Spleen (tissue), 7 donors: ENCODE measurements at regions not wholly inside any gene's neighbourhood (a gene's known extent, or its start where the extent isn't known, plus 50 kb on each side); places are given as distances from the start of the nearest gene placed in this dataset.

ENCODE experiments used
- POLR2A ChIP-seq, 3 donors: fragments of 450-650 bp; IDR thresholded peaks; one replicate each; pipeline ENCODE4 v1.5.1; 2017; ENCODE audit warnings: antibody characterized with exemption in 3 of 3, mild to moderate bottlenecking in 1 of 3
- POLR2AphosphoS5 ChIP-seq, 3 donors: sonication (generic); formaldehyde crosslinking; IDR thresholded peaks; one replicate each; pipeline ENCODE4 v1.5.1; 2017; ENCODE audit warnings: antibody characterized with exemption in 3 of 3
- TF ChIP-seq, protein P1 (sequence below), 11 experiments: fragments of 200-600 bp in 7 of 11; fragments of 450-650 bp in 4 of 11; sonication (generic) in 4 of 11; IDR thresholded peaks in 8 of 11; conservative IDR thresholded peaks in 3 of 11; 1 replicate in 7 of 11; 2 replicates in 4 of 11; pipeline versions ENCODE4 v1.4.0 to v1.8.0; 2016 to 2021; ENCODE audit warnings: antibody characterized with exemption in 11 of 11, inconsistent platforms in 4 of 11, mild to moderate bottlenecking in 1 of 11
- donor health status: DM: no; HTN: no; CAD: no; lungs with moderate emphysema.
- donor health status: DM: no; HTN: no; CAD: no.
- donor health status: DM: no; HTN: no; CAD: no.

- no peak for TF ChIP-seq POLR2AphosphoS5 (IDR thresholded peaks at IDR 0.05)
- TF ChIP-seq, protein P1, sequence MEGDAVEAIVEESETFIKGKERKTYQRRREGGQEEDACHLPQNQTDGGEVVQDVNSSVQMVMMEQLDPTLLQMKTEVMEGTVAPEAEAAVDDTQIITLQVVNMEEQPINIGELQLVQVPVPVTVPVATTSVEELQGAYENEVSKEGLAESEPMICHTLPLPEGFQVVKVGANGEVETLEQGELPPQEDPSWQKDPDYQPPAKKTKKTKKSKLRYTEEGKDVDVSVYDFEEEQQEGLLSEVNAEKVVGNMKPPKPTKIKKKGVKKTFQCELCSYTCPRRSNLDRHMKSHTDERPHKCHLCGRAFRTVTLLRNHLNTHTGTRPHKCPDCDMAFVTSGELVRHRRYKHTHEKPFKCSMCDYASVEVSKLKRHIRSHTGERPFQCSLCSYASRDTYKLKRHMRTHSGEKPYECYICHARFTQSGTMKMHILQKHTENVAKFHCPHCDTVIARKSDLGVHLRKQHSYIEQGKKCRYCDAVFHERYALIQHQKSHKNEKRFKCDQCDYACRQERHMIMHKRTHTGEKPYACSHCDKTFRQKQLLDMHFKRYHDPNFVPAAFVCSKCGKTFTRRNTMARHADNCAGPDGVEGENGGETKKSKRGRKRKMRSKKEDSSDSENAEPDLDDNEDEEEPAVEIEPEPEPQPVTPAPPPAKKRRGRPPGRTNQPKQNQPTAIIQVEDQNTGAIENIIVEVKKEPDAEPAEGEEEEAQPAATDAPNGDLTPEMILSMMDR (IDR thresholded peaks at IDR 0.05 in 8 of 11, conservative IDR thresholded peaks at IDR 0.05 in 3 of 11): no peak
- TF ChIP-seq POLR2A (IDR thresholded peaks at IDR 0.05): no peak
Measured at GRCh38 chr6:25043892-25044291, 108.1 kb upstream of the RIPOR2 start.
